ENCODE measurements at regions not wholly inside any gene's neighbourhood (a gene's known extent, or its start where the extent isn't known, plus 50 kb on each side); places are given as distances from the start of the nearest gene placed in this dataset.
A peak's percentile ranks its signal among the peaks of the same experiment; 100 is the strongest.

DNA sequence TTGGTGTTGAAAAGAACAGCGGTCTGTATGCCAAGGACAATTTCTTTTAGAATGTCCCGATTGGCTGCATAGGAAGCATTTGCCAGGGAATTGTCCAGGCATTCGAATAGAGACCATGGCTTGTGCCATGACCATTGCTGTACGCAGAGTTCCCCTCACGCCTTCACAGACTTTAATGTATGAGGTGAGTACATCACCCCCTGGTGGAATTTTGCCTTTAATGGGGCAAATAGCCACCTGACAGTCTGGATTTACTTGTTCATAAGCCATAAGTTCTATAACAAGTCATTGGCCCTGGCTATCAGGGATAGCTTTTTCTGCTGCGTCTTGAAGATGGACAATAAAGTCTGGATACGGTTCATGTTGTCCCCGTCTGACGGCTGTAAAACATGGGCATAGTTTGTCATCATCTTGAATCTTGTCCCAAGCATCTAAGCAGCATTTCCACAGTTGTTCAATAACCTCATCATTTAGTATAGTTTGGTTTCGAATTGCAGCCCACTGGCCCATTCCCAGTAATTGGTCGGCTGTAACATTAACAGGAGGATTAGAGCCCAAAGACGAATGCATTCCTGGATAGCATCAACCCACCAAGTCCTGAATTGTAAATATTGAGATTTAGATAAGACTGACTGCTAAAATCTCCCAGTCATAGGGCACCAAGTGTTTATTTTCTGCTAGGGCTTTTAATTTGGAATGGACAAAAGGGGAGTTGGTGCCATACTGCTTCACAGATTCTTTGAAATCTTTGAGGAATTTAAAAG is 67.7 kb upstream of the ARL4D start:
- BruUV-seq (replicated peaks): no TSS peak
- ChIA-PET POLR2A (interaction anchor here (0.6 kb wide), 1 partner anchor 15 kb away, joined by 3 read pairs; no protein-coding TSS in a partner anchor), CTCF (no interaction called here)
- H3K4me3 Mint-ChIP-seq (ENCODE audit: unreplicated experiment): no peak overlapping the region
- H3K27me3 Mint-ChIP-seq (ENCODE audit: insufficient read depth, unreplicated experiment): no peaks in the 10 kb centered on the region
- peak in 1 of 2 experiments; percentile 62 for DNase-seq
- H3K36me3 Mint-ChIP-seq (ENCODE audit: insufficient read depth, unreplicated experiment): peaks cover 13% of the 10 kb centered on the region
- Histone ChIP-seq H3K4me3 (ENCODE audit: low read depth, low read length) (no peak overlapping the region), H3K4me1 (peaks cover 70% of the 10 kb centered on the region), H3K27me3 (replicated peaks; ENCODE audit: control insufficient read depth, insufficient read depth, low read length) (no peaks in the 10 kb centered on the region), H3K36me3 (ENCODE audit: control insufficient read depth, insufficient read depth, low read length) (no peaks in the 10 kb centered on the region), H3K9me3 (no peaks in the 10 kb centered on the region)
- intact Hi-C loops (cut with micrococcal nuclease; ENCODE audit: unreplicated experiment): loop anchor here (2.0 kb wide), 1 partner anchor 30 kb away; no protein-coding TSS in a partner anchor
- TF ChIP-seq, protein P1, sequence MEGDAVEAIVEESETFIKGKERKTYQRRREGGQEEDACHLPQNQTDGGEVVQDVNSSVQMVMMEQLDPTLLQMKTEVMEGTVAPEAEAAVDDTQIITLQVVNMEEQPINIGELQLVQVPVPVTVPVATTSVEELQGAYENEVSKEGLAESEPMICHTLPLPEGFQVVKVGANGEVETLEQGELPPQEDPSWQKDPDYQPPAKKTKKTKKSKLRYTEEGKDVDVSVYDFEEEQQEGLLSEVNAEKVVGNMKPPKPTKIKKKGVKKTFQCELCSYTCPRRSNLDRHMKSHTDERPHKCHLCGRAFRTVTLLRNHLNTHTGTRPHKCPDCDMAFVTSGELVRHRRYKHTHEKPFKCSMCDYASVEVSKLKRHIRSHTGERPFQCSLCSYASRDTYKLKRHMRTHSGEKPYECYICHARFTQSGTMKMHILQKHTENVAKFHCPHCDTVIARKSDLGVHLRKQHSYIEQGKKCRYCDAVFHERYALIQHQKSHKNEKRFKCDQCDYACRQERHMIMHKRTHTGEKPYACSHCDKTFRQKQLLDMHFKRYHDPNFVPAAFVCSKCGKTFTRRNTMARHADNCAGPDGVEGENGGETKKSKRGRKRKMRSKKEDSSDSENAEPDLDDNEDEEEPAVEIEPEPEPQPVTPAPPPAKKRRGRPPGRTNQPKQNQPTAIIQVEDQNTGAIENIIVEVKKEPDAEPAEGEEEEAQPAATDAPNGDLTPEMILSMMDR (IDR thresholded peaks at IDR 0.05; ENCODE audit: insufficient read depth in 1 of 2, low read depth in 1 of 2, low read length in 1 of 2, severe bottlenecking in 1 of 2, unreplicated experiment in 1 of 2): peak; percentile 43 to 48
- H3K4me1 Mint-ChIP-seq (ENCODE audit: low read depth, unreplicated experiment): peaks cover 72% of the 10 kb centered on the region
- H3K9me3 Mint-ChIP-seq (ENCODE audit: unreplicated experiment): no peaks in the 10 kb centered on the region
- H3K27ac Mint-ChIP-seq (ENCODE audit: unreplicated experiment): peak overlapping the region; percentile 66

GRCh38 chr17:43329183-43329582 is 69.6 kb upstream of the ARL4D start:
- H3K4me3 Mint-ChIP-seq (ENCODE audit: unreplicated experiment): no peak overlapping the region
- BruUV-seq (replicated peaks): no TSS peak
- H3K27me3 Mint-ChIP-seq (ENCODE audit: insufficient read depth, unreplicated experiment): no peaks in the 10 kb centered on the region
- Histone ChIP-seq H3K9me3 (no peaks in the 10 kb centered on the region), H3K36me3 (ENCODE audit: control insufficient read depth, insufficient read depth, low read length) (no peaks in the 10 kb centered on the region), H3K27me3 (replicated peaks; ENCODE audit: control insufficient read depth, insufficient read depth, low read length) (no peaks in the 10 kb centered on the region), H3K4me1 (peaks cover 85% of the 10 kb centered on the region), H3K4me3 (ENCODE audit: low read depth, low read length) (no peak overlapping the region)
- ChIA-PET CTCF (no interaction called here), POLR2A (interaction anchor here (0.6 to 2.5 kb wide), 2 partner anchors 32 to 39 kb away, joined by 3 to 13 read pairs; no protein-coding TSS in a partner anchor)
- DNase-seq: no peak
- intact Hi-C loops (cut with micrococcal nuclease; ENCODE audit: unreplicated experiment): no loop called here
- H3K9me3 Mint-ChIP-seq (ENCODE audit: unreplicated experiment): no peaks in the 10 kb centered on the region
- TF ChIP-seq, protein P1 (IDR thresholded peaks at IDR 0.05; ENCODE audit: insufficient read depth in 1 of 2, low read depth in 1 of 2, low read length in 1 of 2, severe bottlenecking in 1 of 2, unreplicated experiment in 1 of 2): no peak
- peaks cover 13% of the 10 kb centered on the region for H3K36me3 Mint-ChIP-seq (ENCODE audit: insufficient read depth, unreplicated experiment)
- peaks cover 80% of the 10 kb centered on the region for H3K4me1 Mint-ChIP-seq (ENCODE audit: low read depth, unreplicated experiment)
- H3K27ac Mint-ChIP-seq (ENCODE audit: unreplicated experiment): no peak overlapping the region

GRCh38 chr17:43328650-43329049 is 70.1 kb upstream of the ARL4D start:
- H3K27ac Mint-ChIP-seq (ENCODE audit: unreplicated experiment): peak overlapping the region; percentile 76

More at GRCh38 chr17:43328650-43329049, 70.1 kb upstream of the ARL4D start:
- no peaks in the 10 kb centered on the region for H3K27me3 ChIP-seq (replicated peaks; ENCODE audit: control insufficient read depth, insufficient read depth, low read length)
- Mint-ChIP-seq H3K4me3 (ENCODE audit: unreplicated experiment) (no peak overlapping the region), H3K9me3 (ENCODE audit: unreplicated experiment) (no peaks in the 10 kb centered on the region), H3K27me3 (ENCODE audit: insufficient read depth, unreplicated experiment) (no peaks in the 10 kb centered on the region), H3K36me3 (ENCODE audit: insufficient read depth, unreplicated experiment) (peaks cover 7% of the 10 kb centered on the region), H3K4me1 (ENCODE audit: low read depth, unreplicated experiment) (peaks cover 78% of the 10 kb centered on the region)
- H3K4me3 ChIP-seq (ENCODE audit: low read depth, low read length): no peak overlapping the region
- POLR2A ChIA-PET: interaction anchor here (0.6 to 2.5 kb wide), 3 partner anchors 13 to 40 kb away, joined by 3 to 13 read pairs (median 4); no protein-coding TSS in a partner anchor
- BruUV-seq (replicated peaks): no TSS peak
- no peaks in the 10 kb centered on the region for H3K36me3 ChIP-seq (ENCODE audit: control insufficient read depth, insufficient read depth, low read length)
- H3K4me1 ChIP-seq: peaks cover 83% of the 10 kb centered on the region
- TF ChIP-seq, protein P1 (IDR thresholded peaks at IDR 0.05; ENCODE audit: insufficient read depth in 1 of 2, low read depth in 1 of 2, low read length in 1 of 2, severe bottlenecking in 1 of 2, unreplicated experiment in 1 of 2): no peak
- CTCF ChIA-PET: interaction anchor here (0.6 kb wide), 1 partner anchor 39 kb away, joined by 3 read pairs; no protein-coding TSS in a partner anchor
- no peaks in the 10 kb centered on the region for H3K9me3 ChIP-seq
- intact Hi-C loops (cut with micrococcal nuclease; ENCODE audit: unreplicated experiment): no loop called here
- no peak for DNase-seq

Data from Caco-2 (cell line).